ENCODE measurements at regions not wholly inside any gene's neighbourhood (a gene's known extent, or its start where the extent isn't known, plus 50 kb on each side); places are given as distances from the start of the nearest gene placed in this dataset.

GRCh38 chr10:118904286-118904685, 125.2 kb upstream of the NANOS1 start:
- Histone ChIP-seq H3K4me2 (ENCODE audit: low read depth, low read length) (no peak overlapping the region), H3K4me3 (ENCODE audit: low read length) (no peak overlapping the region), H3K27ac (ENCODE audit: low read length) (no peak overlapping the region), H3K9ac (ENCODE audit: low read length) (no peak overlapping the region), H3K9me3 (replicated peaks; ENCODE audit: insufficient read depth, low read length) (no peaks in the 10 kb centered on the region), H4K20me1 (ENCODE audit: insufficient read depth, low read length) (no peaks in the 10 kb centered on the region), H3K36me3 (replicated peaks; ENCODE audit: insufficient read depth, low read length) (no peaks in the 10 kb centered on the region), H3K9me2 (replicated peaks; ENCODE audit: insufficient read depth, low read length) (no peaks in the 10 kb centered on the region), H2AFZ (ENCODE audit: low read length) (no peak overlapping the region), H3K27me3 (replicated peaks; ENCODE audit: insufficient read depth, low read length) (no peaks in the 10 kb centered on the region), H3F3A (ENCODE audit: insufficient read depth, low read length) (no peaks in the 10 kb centered on the region), H3K4me1 (ENCODE audit: low read length) (no peaks in the 10 kb centered on the region), H3K79me2 (ENCODE audit: low read length) (no peaks in the 10 kb centered on the region)
- DNase-seq: no peak
- TF ChIP-seq CTCF (IDR thresholded peaks at IDR 0.05; ENCODE audit: low read length) (no peak), EZH2phosphoT487 (IDR thresholded peaks at IDR 0.05; ENCODE audit: low read length) (no peak), EZH2 (optimal IDR thresholded peaks at IDR 0.05; ENCODE audit: low read depth, low read length) (no peak)

- H3K9ac ChIP-seq (ENCODE audit: low read length): no peak overlapping the region
- no peaks in the 10 kb centered on the region for H3K79me2 ChIP-seq (ENCODE audit: low read length)
- no peaks in the 10 kb centered on the region for H3K36me3 ChIP-seq (replicated peaks; ENCODE audit: insufficient read depth, low read length)
- no peak overlapping the region for H3K4me3 ChIP-seq (ENCODE audit: low read length)
- H3K9me2 ChIP-seq (replicated peaks; ENCODE audit: insufficient read depth, low read length): no peaks in the 10 kb centered on the region
- no peak for DNase-seq
- H3K27ac ChIP-seq (ENCODE audit: low read length): no peak overlapping the region
- no peak overlapping the region for H3K4me2 ChIP-seq (ENCODE audit: low read depth, low read length)
- H3K4me1 ChIP-seq (ENCODE audit: low read length): no peaks in the 10 kb centered on the region
- H4K20me1 ChIP-seq (ENCODE audit: insufficient read depth, low read length): no peaks in the 10 kb centered on the region
- no peaks in the 10 kb centered on the region for H3F3A ChIP-seq (ENCODE audit: insufficient read depth, low read length)
- no peaks in the 10 kb centered on the region for H3K27me3 ChIP-seq (replicated peaks; ENCODE audit: insufficient read depth, low read length)
- no peak for TF ChIP-seq CTCF (IDR thresholded peaks at IDR 0.05; ENCODE audit: low read length)
- TF ChIP-seq EZH2 (optimal IDR thresholded peaks at IDR 0.05; ENCODE audit: low read depth, low read length): no peak
- no peak for TF ChIP-seq EZH2phosphoT487 (IDR thresholded peaks at IDR 0.05; ENCODE audit: low read length)
- no peak overlapping the region for H2AFZ ChIP-seq (ENCODE audit: low read length)
- H3K9me3 ChIP-seq (replicated peaks; ENCODE audit: insufficient read depth, low read length): no peaks in the 10 kb centered on the region
Observed at GRCh38 chr10:118907051-118907450, 122.5 kb upstream of the NANOS1 start.

- Histone ChIP-seq H2AFZ (ENCODE audit: low read length) (no peak overlapping the region), H3K4me2 (ENCODE audit: low read depth, low read length) (no peak overlapping the region), H3K9ac (ENCODE audit: low read length) (no peak overlapping the region), H3K27ac (ENCODE audit: low read length) (no peak overlapping the region), H4K20me1 (ENCODE audit: insufficient read depth, low read length) (no peaks in the 10 kb centered on the region), H3K9me3 (replicated peaks; ENCODE audit: insufficient read depth, low read length) (no peaks in the 10 kb centered on the region), H3K4me1 (ENCODE audit: low read length) (no peaks in the 10 kb centered on the region), H3K4me3 (ENCODE audit: low read length) (no peak overlapping the region), H3K36me3 (replicated peaks; ENCODE audit: insufficient read depth, low read length) (no peaks in the 10 kb centered on the region), H3K27me3 (replicated peaks; ENCODE audit: insufficient read depth, low read length) (no peaks in the 10 kb centered on the region), H3K9me2 (replicated peaks; ENCODE audit: insufficient read depth, low read length) (no peaks in the 10 kb centered on the region), H3K79me2 (ENCODE audit: low read length) (no peaks in the 10 kb centered on the region), H3F3A (ENCODE audit: insufficient read depth, low read length) (no peaks in the 10 kb centered on the region)
- TF ChIP-seq EZH2phosphoT487 (IDR thresholded peaks at IDR 0.05; ENCODE audit: low read length): no peak
- no peak for TF ChIP-seq CTCF (IDR thresholded peaks at IDR 0.05; ENCODE audit: low read length)
- TF ChIP-seq EZH2 (optimal IDR thresholded peaks at IDR 0.05; ENCODE audit: low read depth, low read length): no peak
- DNase-seq: no peak
Observed at GRCh38 chr10:118908557-118909256, 120.8 kb upstream of the NANOS1 start.
